Nephron (organoid): ENCODE measurements at regions not wholly inside any gene's neighbourhood (a gene's known extent, or its start where the extent isn't known, plus 50 kb on each side); places are given as distances from the start of the nearest gene placed in this dataset.

Source experiments
- H3K27ac Mint-ChIP-seq, 3 experiments: 2 replicates each; pipeline ENCODE4 v1.8.0; 2020; ENCODE audit warnings: mixed read lengths in 3 of 3, mild to moderate bottlenecking in 2 of 3, moderate library complexity in 1 of 3
- H3K27me3 Mint-ChIP-seq: 2 replicates; pipeline ENCODE4 v1.8.0; 2021; ENCODE audit warnings: low read depth, mild to moderate bottlenecking, moderate library complexity, mixed read lengths
- H3K36me3 Mint-ChIP-seq: 2 replicates; pipeline ENCODE4 v1.8.0; 2020; ENCODE audit warnings: low read depth, mixed read lengths
- H3K4me1 Mint-ChIP-seq: 2 replicates; pipeline ENCODE4 v1.8.0; 2020; ENCODE audit warnings: mixed read lengths
- H3K4me3 Mint-ChIP-seq, 3 experiments: 2 replicates each; pipeline ENCODE4 v1.8.0; 2020; ENCODE audit warnings: mild to moderate bottlenecking in 3 of 3, mixed read lengths in 3 of 3, moderate library complexity in 2 of 3
- H3K9me3 Mint-ChIP-seq: 2 replicates; pipeline ENCODE4 v1.8.0; 2020; ENCODE audit warnings: mixed read lengths
- CTCF ChIP-seq, 3 experiments: fragments of 200-600 bp; sonication (generic); IDR thresholded peaks; one replicate each; pipeline ENCODE4 v1.5.0; 2021; ENCODE audit warnings: antibody characterized with exemption in 3 of 3; ENCODE audit not compliant: unreplicated experiment in 3 of 3

GRCh38 chr5:180428598-180428997, 65.6 kb upstream of the CNOT6 start:
- Mint-ChIP-seq H3K4me1 (no peaks in the 10 kb centered on the region), H3K4me3 (no peak overlapping the region), H3K27ac (no peak overlapping the region), H3K27me3 (peaks cover 4% of the 10 kb centered on the region), H3K9me3 (peaks cover 6% of the 10 kb centered on the region), H3K36me3 (no peaks in the 10 kb centered on the region)
- TF ChIP-seq CTCF (IDR thresholded peaks at IDR 0.05; ENCODE audit: unreplicated experiment in 3 of 3), result no peak

- no peak for TF ChIP-seq CTCF (IDR thresholded peaks at IDR 0.05; ENCODE audit: unreplicated experiment in 3 of 3)
- H3K27ac Mint-ChIP-seq, result no peak overlapping the region
- no peaks in the 10 kb centered on the region for H3K36me3 Mint-ChIP-seq
- no peaks in the 10 kb centered on the region for H3K4me1 Mint-ChIP-seq
- H3K4me3 Mint-ChIP-seq, result no peak overlapping the region
- peaks cover 6% of the 10 kb centered on the region for H3K9me3 Mint-ChIP-seq
- H3K27me3 Mint-ChIP-seq, result peaks cover 12% of the 10 kb centered on the region
Measured at GRCh38 chr5:180431932-180432331, 62.2 kb upstream of the CNOT6 start.

GRCh38 chr5:180433032-180433422, 61.2 kb upstream of the CNOT6 start:
- H3K4me3 Mint-ChIP-seq, result no peak overlapping the region
- no peaks in the 10 kb centered on the region for H3K36me3 Mint-ChIP-seq
- peaks cover 12% of the 10 kb centered on the region for H3K27me3 Mint-ChIP-seq
- H3K4me1 Mint-ChIP-seq, result no peaks in the 10 kb centered on the region
- H3K9me3 Mint-ChIP-seq, result peaks cover 6% of the 10 kb centered on the region
- H3K27ac Mint-ChIP-seq, result no peak overlapping the region
- no peak for TF ChIP-seq CTCF (IDR thresholded peaks at IDR 0.05; ENCODE audit: unreplicated experiment in 3 of 3)

GRCh38 chr5:180435594-180435993, 58.6 kb upstream of the CNOT6 start:
- no peak overlapping the region for H3K4me3 Mint-ChIP-seq
- no peak for TF ChIP-seq CTCF (IDR thresholded peaks at IDR 0.05; ENCODE audit: unreplicated experiment in 3 of 3)
- H3K36me3 Mint-ChIP-seq, result no peaks in the 10 kb centered on the region
- peaks cover 8% of the 10 kb centered on the region for H3K27me3 Mint-ChIP-seq
- H3K27ac Mint-ChIP-seq, result no peak overlapping the region
- peaks cover 8% of the 10 kb centered on the region for H3K9me3 Mint-ChIP-seq
- no peaks in the 10 kb centered on the region for H3K4me1 Mint-ChIP-seq

GRCh38 chr5:180436275-180436674, 57.9 kb upstream of the CNOT6 start:
- H3K9me3 Mint-ChIP-seq, result peaks cover 8% of the 10 kb centered on the region
- H3K27ac Mint-ChIP-seq, result no peak overlapping the region
- no peak overlapping the region for H3K4me3 Mint-ChIP-seq
- TF ChIP-seq CTCF (IDR thresholded peaks at IDR 0.05; ENCODE audit: unreplicated experiment in 3 of 3), result no peak
- H3K4me1 Mint-ChIP-seq, result no peaks in the 10 kb centered on the region
- peaks cover 8% of the 10 kb centered on the region for H3K27me3 Mint-ChIP-seq
- H3K36me3 Mint-ChIP-seq, result no peaks in the 10 kb centered on the region

GRCh38 chr5:180436936-180437335, 57.2 kb upstream of the CNOT6 start:
- H3K27ac Mint-ChIP-seq, result no peak overlapping the region
- no peak for TF ChIP-seq CTCF (IDR thresholded peaks at IDR 0.05; ENCODE audit: unreplicated experiment in 3 of 3)
- H3K27me3 Mint-ChIP-seq, result peaks cover 8% of the 10 kb centered on the region
- H3K4me1 Mint-ChIP-seq, result no peaks in the 10 kb centered on the region
- H3K9me3 Mint-ChIP-seq, result peaks cover 8% of the 10 kb centered on the region
- no peaks in the 10 kb centered on the region for H3K36me3 Mint-ChIP-seq
- H3K4me3 Mint-ChIP-seq, result no peak overlapping the region
